Nephron (organoid): ENCODE measurements at regions not wholly inside any gene's neighbourhood (a gene's known extent, or its start where the extent isn't known, plus 50 kb on each side); places are given as distances from the start of the nearest gene placed in this dataset.

Experiments
- H3K27ac Mint-ChIP-seq, 3 experiments: 2 replicates each; pipeline ENCODE4 v1.8.0; 2020; ENCODE audit warnings: mixed read lengths in 3 of 3, mild to moderate bottlenecking in 2 of 3, moderate library complexity in 1 of 3
- H3K27me3 Mint-ChIP-seq: 2 replicates; pipeline ENCODE4 v1.8.0; 2021; ENCODE audit warnings: low read depth, mild to moderate bottlenecking, moderate library complexity, mixed read lengths
- H3K36me3 Mint-ChIP-seq: 2 replicates; pipeline ENCODE4 v1.8.0; 2020; ENCODE audit warnings: low read depth, mixed read lengths
- H3K4me1 Mint-ChIP-seq: 2 replicates; pipeline ENCODE4 v1.8.0; 2020; ENCODE audit warnings: mixed read lengths
- H3K4me3 Mint-ChIP-seq, 3 experiments: 2 replicates each; pipeline ENCODE4 v1.8.0; 2020; ENCODE audit warnings: mild to moderate bottlenecking in 3 of 3, mixed read lengths in 3 of 3, moderate library complexity in 2 of 3
- H3K9me3 Mint-ChIP-seq: 2 replicates; pipeline ENCODE4 v1.8.0; 2020; ENCODE audit warnings: mixed read lengths
- CTCF ChIP-seq, 3 experiments: fragments of 200-600 bp; sonication (generic); IDR thresholded peaks; one replicate each; pipeline ENCODE4 v1.5.0; 2021; ENCODE audit warnings: antibody characterized with exemption in 3 of 3; ENCODE audit not compliant: unreplicated experiment in 3 of 3

GRCh38 chr14:53331921-53332320 lies 178.8 kb upstream of the DDHD1 start:
- Mint-ChIP-seq H3K27me3 (peaks cover 12% of the 10 kb centered on the region), H3K4me1 (peaks cover 26% of the 10 kb centered on the region), H3K36me3 (no peaks in the 10 kb centered on the region), H3K27ac (peak overlapping the region in 1 of 3 experiments; percentile 9), H3K4me3 (no peak overlapping the region), H3K9me3 (no peaks in the 10 kb centered on the region)
- TF ChIP-seq CTCF (IDR thresholded peaks at IDR 0.05; ENCODE audit: unreplicated experiment in 3 of 3): no peak

GRCh38 chr14:53331247-53331646 lies 178.1 kb upstream of the DDHD1 start:
- Mint-ChIP-seq H3K9me3 (no peaks in the 10 kb centered on the region), H3K36me3 (no peaks in the 10 kb centered on the region), H3K4me3 (no peak overlapping the region), H3K4me1 (peaks cover 26% of the 10 kb centered on the region), H3K27ac (no peak overlapping the region), H3K27me3 (peaks cover 12% of the 10 kb centered on the region)
- no peak for TF ChIP-seq CTCF (IDR thresholded peaks at IDR 0.05; ENCODE audit: unreplicated experiment in 3 of 3)

- peaks cover 12% of the 10 kb centered on the region for H3K27me3 Mint-ChIP-seq
- no peak for TF ChIP-seq CTCF (IDR thresholded peaks at IDR 0.05; ENCODE audit: unreplicated experiment in 3 of 3)
- H3K4me1 Mint-ChIP-seq: peaks cover 26% of the 10 kb centered on the region
- no peaks in the 10 kb centered on the region for H3K9me3 Mint-ChIP-seq
- H3K36me3 Mint-ChIP-seq: no peaks in the 10 kb centered on the region
- H3K4me3 Mint-ChIP-seq: no peak overlapping the region
- H3K27ac Mint-ChIP-seq: peak overlapping the region in 1 of 3 experiments; percentile 20
These were observed 177.3 kb upstream of the DDHD1 start for GRCh38 chr14:53330441-53330840.

- Mint-ChIP-seq H3K4me1 (peaks cover 26% of the 10 kb centered on the region), H3K9me3 (peaks cover 4% of the 10 kb centered on the region), H3K36me3 (no peaks in the 10 kb centered on the region), H3K4me3 (no peak overlapping the region), H3K27ac (peak overlapping the region in 2 of 3 experiments; percentile 36 to 85), H3K27me3 (peaks cover 12% of the 10 kb centered on the region)
- TF ChIP-seq CTCF (IDR thresholded peaks at IDR 0.05; ENCODE audit: unreplicated experiment in 3 of 3): no peak
These were observed 175.7 kb upstream of the DDHD1 start for GRCh38 chr14:53328841-53329240.

- peaks cover 12% of the 10 kb centered on the region for H3K27me3 Mint-ChIP-seq
- no peaks in the 10 kb centered on the region for H3K36me3 Mint-ChIP-seq
- H3K9me3 Mint-ChIP-seq: peaks cover 4% of the 10 kb centered on the region
These were observed 174.6 kb upstream of the DDHD1 start for GRCh38 chr14:53327716-53328115.

More at GRCh38 chr14:53327716-53328115, 174.6 kb upstream of the DDHD1 start:
- H3K27ac Mint-ChIP-seq: peak overlapping the region in 1 of 3 experiments; percentile 85
- no peak for TF ChIP-seq CTCF (IDR thresholded peaks at IDR 0.05; ENCODE audit: unreplicated experiment in 3 of 3)
- no peak overlapping the region for H3K4me3 Mint-ChIP-seq
- peaks cover 26% of the 10 kb centered on the region for H3K4me1 Mint-ChIP-seq
